NB4 (cell line): ENCODE measurements at regions not wholly inside any gene's neighbourhood (a gene's known extent, or its start where the extent isn't known, plus 50 kb on each side); places are given as distances from the start of the nearest gene placed in this dataset.

ENCODE experiments used
- CTCF ChIP-seq: IDR thresholded peaks from one replicate; pipeline ENCODE4 v1.5.1; 2012; ENCODE audit warnings: low read depth, low read length
- MAX ChIP-seq: IDR thresholded peaks from 2 replicates; pipeline ENCODE4 v1.6.1; 2011; ENCODE audit warnings: low read depth, low read length
- MYC ChIP-seq: IDR thresholded peaks from 2 replicates; pipeline ENCODE4 v1.6.1; 2011; ENCODE audit warnings: low read depth, low read length
- POLR2A ChIP-seq: IDR thresholded peaks from 2 replicates; pipeline ENCODE4 v1.6.1; 2011; ENCODE audit warnings: mild to moderate bottlenecking; ENCODE audit not compliant: insufficient read length; ENCODE audit errors: extremely low read depth

GRCh38 chr6:149234051-149234962 is 83.2 kb upstream of the TAB2 start:
- TF ChIP-seq POLR2A: no peak
- TF ChIP-seq CTCF: no peak
- no peak for TF ChIP-seq MAX
- no peak for TF ChIP-seq MYC
